Breast epithelium (tissue), 4 donors: ENCODE measurements at regions not wholly inside any gene's neighbourhood (a gene's known extent, or its start where the extent isn't known, plus 50 kb on each side); places are given as distances from the start of the nearest gene placed in this dataset.

ENCODE experiments used
- DNase-seq, 2 donors: peaks; one replicate each; pipeline ENCODE4 v3.0.0-alpha.2; 2019; ENCODE audit warnings: low spot score in 2 of 2
- H3K27ac ChIP-seq, 2 donors: fragments of 200-600 bp; sonication (generic) in 1 of 2; one replicate each; pipeline ENCODE4 v1.5.1; 2016 to 2019; ENCODE audit warnings: mild to moderate bottlenecking in 1 of 2
- H3K27me3 ChIP-seq, 2 donors: fragments of 200-600 bp; sonication (generic) in 1 of 2; one replicate each; pipeline versions ENCODE4 v1.5.1 to v1.6.0; 2017 to 2019; ENCODE audit warnings: control low read depth in 1 of 2, mild to moderate bottlenecking in 1 of 2
- H3K36me3 ChIP-seq: fragments of 200-600 bp; one replicate; pipeline ENCODE4 v1.5.1; 2019
- H3K4me1 ChIP-seq, 2 donors: fragments of 200-600 bp; sonication (generic); one replicate each; pipeline ENCODE4 v1.5.1; 2016 to 2019; ENCODE audit warnings: control low read depth in 1 of 2
- H3K4me3 ChIP-seq, 3 donors: fragments of 200-600 bp; sonication (generic); 1 replicate in 2 of 3; 2 replicates in 1 of 3; pipeline ENCODE4 v1.5.1; 2016 to 2019; ENCODE audit warnings: mild to moderate bottlenecking in 3 of 3, moderate library complexity in 2 of 3
- H3K9me3 ChIP-seq, 2 donors: fragments of 200-600 bp; sonication (generic) in 1 of 2; one replicate each; pipeline ENCODE4 v1.5.1; 2016 to 2019; ENCODE audit warnings: control low read depth in 1 of 2
- CTCF ChIP-seq, 3 donors: fragments of 450-650 bp; IDR thresholded peaks; one replicate each; pipeline ENCODE4 v1.5.1; 2016 to 2017; ENCODE audit warnings: antibody characterized with exemption in 3 of 3, mild to moderate bottlenecking in 3 of 3, moderate library complexity in 3 of 3
- POLR2A ChIP-seq: fragments of 450-650 bp; IDR thresholded peaks from one replicate; pipeline ENCODE4 v1.6.1; 2016; ENCODE audit warnings: antibody characterized with exemption, mild to moderate bottlenecking, moderate library complexity
- POLR2AphosphoS5 ChIP-seq, 3 donors: sonication (generic); formaldehyde crosslinking; IDR thresholded peaks; one replicate each; pipeline ENCODE4 v1.6.1; 2017; ENCODE audit warnings: antibody characterized with exemption in 3 of 3
- intact Hi-C: fragments of 100-400 bp; cut with DNase I; formaldehyde crosslinking; loops from one replicate; pipeline ENCODE4 v1.15.1; 2023; ENCODE audit warnings: low total_unique reads

- no peak for DNase-seq
- H3K4me1 ChIP-seq: no peaks in the 10 kb centered on the region
- no peak overlapping the region for H3K4me3 ChIP-seq
- no peaks in the 10 kb centered on the region for H3K27me3 ChIP-seq
- TF ChIP-seq POLR2AphosphoS5 (IDR thresholded peaks at IDR 0.05) (no peak), POLR2A (no peak), CTCF (IDR thresholded peaks at IDR 0.05) (no peak)
- no peaks in the 10 kb centered on the region for H3K9me3 ChIP-seq
- intact Hi-C loops: no loop called here
- no peaks in the 10 kb centered on the region for H3K36me3 ChIP-seq
- no peak overlapping the region for H3K27ac ChIP-seq
These were observed 119.6 kb downstream of the NPY start for GRCh38 chr7:24403557-24403956.

GRCh38 chr7:24404315-24404714, 120.3 kb downstream of the NPY start:
- Histone ChIP-seq H3K4me3 (no peak overlapping the region), H3K27ac (no peak overlapping the region), H3K4me1 (no peaks in the 10 kb centered on the region), H3K27me3 (no peaks in the 10 kb centered on the region), H3K9me3 (no peaks in the 10 kb centered on the region), H3K36me3 (no peaks in the 10 kb centered on the region)
- intact Hi-C loops: no loop called here
- TF ChIP-seq POLR2A (no peak), CTCF (IDR thresholded peaks at IDR 0.05) (no peak)
- DNase-seq: no peak

- H3K4me3 ChIP-seq: no peak overlapping the region
- H3K27ac ChIP-seq: no peak overlapping the region
- no peak for DNase-seq
- H3K36me3 ChIP-seq: no peaks in the 10 kb centered on the region
- no peaks in the 10 kb centered on the region for H3K9me3 ChIP-seq
- H3K4me1 ChIP-seq: no peaks in the 10 kb centered on the region
- no peak for TF ChIP-seq POLR2A
- TF ChIP-seq CTCF (IDR thresholded peaks at IDR 0.05): no peak
- no peak for TF ChIP-seq POLR2AphosphoS5 (IDR thresholded peaks at IDR 0.05)
- H3K27me3 ChIP-seq: no peaks in the 10 kb centered on the region
- intact Hi-C loops: loop anchor here (5.0 kb wide), 2 partner anchors 208 to 522 kb away; no protein-coding TSS in a partner anchor
These were observed 121.0 kb downstream of the NPY start for GRCh38 chr7:24405002-24405401.

- Histone ChIP-seq H3K36me3 (no peaks in the 10 kb centered on the region), H3K4me1 (no peaks in the 10 kb centered on the region), H3K27me3 (no peaks in the 10 kb centered on the region), H3K9me3 (no peaks in the 10 kb centered on the region), H3K4me3 (no peak overlapping the region), H3K27ac (no peak overlapping the region)
- TF ChIP-seq POLR2A: no peak
- TF ChIP-seq CTCF (IDR thresholded peaks at IDR 0.05): no peak
- no peak for TF ChIP-seq POLR2AphosphoS5 (IDR thresholded peaks at IDR 0.05)
- intact Hi-C loops: loop anchor here (5.0 kb wide), 2 partner anchors 209 to 521 kb away; no protein-coding TSS in a partner anchor
- no peak for DNase-seq
These were observed 122.2 kb downstream of the NPY start for GRCh38 chr7:24406053-24406788.

GRCh38 chr7:24406789-24407299, 122.9 kb downstream of the NPY start:
- Histone ChIP-seq H3K9me3 (no peaks in the 10 kb centered on the region), H3K4me3 (no peak overlapping the region), H3K27me3 (no peaks in the 10 kb centered on the region), H3K4me1 (no peaks in the 10 kb centered on the region), H3K36me3 (no peaks in the 10 kb centered on the region), H3K27ac (no peak overlapping the region)
- DNase-seq: no peak
- intact Hi-C loops: loop anchor here (5.0 kb wide), 2 partner anchors 210 to 520 kb away; no protein-coding TSS in a partner anchor
- no peak for TF ChIP-seq POLR2A
- TF ChIP-seq POLR2AphosphoS5 (IDR thresholded peaks at IDR 0.05): no peak
